Skin epidermis (tissue), 12 donors: ENCODE measurements at regions not wholly inside any gene's neighbourhood (a gene's known extent, or its start where the extent isn't known, plus 50 kb on each side); places are given as distances from the start of the nearest gene placed in this dataset.

Source experiments
- H3K27ac ChIP-seq, 21 experiments: fragments of 200-600 bp; sonication (generic) in 11 of 21; one replicate each; pipeline ENCODE4 v1.5.0; 2020; ENCODE audit warnings: mild to moderate bottlenecking in 3 of 21, inconsistent platforms in 2 of 21, moderate library complexity in 2 of 21
- H3K4me3 ChIP-seq, 7 experiments: fragments of 200-600 bp; sonication (generic) in 2 of 7; one replicate each; pipeline ENCODE4 v1.5.0; 2020; ENCODE audit warnings: inconsistent platforms in 2 of 7, mild to moderate bottlenecking in 2 of 7, moderate library complexity in 1 of 7

DNA sequence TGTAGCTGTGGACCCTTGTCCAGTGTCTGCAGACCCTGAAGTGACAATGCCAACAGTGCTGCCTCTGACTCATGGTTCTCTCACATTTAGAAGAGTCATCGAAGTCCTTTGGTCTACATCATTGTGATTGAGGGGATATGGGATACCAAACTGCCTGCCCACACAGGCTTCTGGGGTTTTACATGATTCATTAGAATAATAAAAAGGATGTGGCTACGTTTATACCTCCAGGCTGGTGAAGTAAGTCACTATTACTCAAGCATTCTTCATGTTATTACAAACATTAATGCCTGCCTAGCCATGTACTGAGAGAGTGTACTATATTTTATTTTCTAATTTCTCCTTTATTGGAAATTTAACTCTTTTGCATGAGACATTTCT is 365.7 kb downstream of the SPATA31D1 start:
- H3K27ac ChIP-seq = peak overlapping the region in 1 of 21 experiments; percentile 2
- H3K4me3 ChIP-seq = no peak overlapping the region

GRCh38 chr9:82356131-82356530 is 367.6 kb downstream of the SPATA31D1 start:
- Histone ChIP-seq H3K27ac (no peak overlapping the region), H3K4me3 (no peak overlapping the region)

DNA sequence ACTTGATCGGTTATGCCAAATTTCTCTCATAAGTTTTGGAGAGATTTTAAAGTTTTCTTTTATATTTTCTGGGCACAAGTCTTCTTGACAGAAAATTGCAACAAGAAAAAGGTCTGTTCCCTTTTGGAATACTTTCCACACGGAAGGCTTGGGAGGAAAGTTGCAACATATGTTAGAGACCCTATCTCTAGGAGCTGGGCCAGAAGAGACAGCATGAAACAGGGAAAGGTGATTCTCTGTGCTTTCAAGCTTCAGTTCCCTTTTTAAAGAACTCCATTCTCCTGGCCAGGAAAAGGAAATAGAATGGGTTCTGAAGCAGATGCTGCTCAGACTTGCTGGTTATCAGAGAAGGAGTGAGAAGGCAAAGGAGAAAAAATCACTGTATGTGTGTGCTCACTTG is 368.3 kb downstream of the SPATA31D1 start:
- Histone ChIP-seq H3K4me3 (no peak overlapping the region), H3K27ac (no peak overlapping the region)

GRCh38 chr9:82363198-82363597 is 374.6 kb downstream of the SPATA31D1 start:
- Histone ChIP-seq H3K27ac (no peak overlapping the region), H3K4me3 (no peak overlapping the region)

- no peak overlapping the region for H3K4me3 ChIP-seq
- no peak overlapping the region for H3K27ac ChIP-seq
Measured at GRCh38 chr9:82363682-82364081, 375.1 kb downstream of the SPATA31D1 start.

GRCh38 chr9:82367016-82367415 is 378.4 kb downstream of the SPATA31D1 start:
- H3K4me3 ChIP-seq = no peak overlapping the region
- no peak overlapping the region for H3K27ac ChIP-seq

DNA sequence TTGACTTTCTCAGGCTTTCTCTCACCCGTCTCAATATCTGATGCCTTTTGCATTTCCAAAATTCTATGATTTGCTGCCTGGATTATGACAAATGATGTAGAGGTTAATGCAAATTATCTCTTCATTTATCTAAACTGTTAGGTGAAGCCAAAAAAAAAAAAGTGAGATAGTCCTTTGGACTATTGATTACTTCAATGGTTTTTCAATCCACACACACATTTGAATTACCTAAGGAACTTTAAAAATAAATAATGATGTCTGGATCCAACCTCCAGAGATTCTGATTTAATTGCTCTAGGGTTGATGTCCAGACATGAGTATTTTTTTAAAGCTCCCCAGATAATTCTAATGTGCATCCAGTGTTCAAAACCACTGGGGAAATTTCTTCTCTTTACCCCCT is 379.4 kb downstream of the SPATA31D1 start:
- Histone ChIP-seq H3K27ac (no peak overlapping the region), H3K4me3 (no peak overlapping the region)

DNA sequence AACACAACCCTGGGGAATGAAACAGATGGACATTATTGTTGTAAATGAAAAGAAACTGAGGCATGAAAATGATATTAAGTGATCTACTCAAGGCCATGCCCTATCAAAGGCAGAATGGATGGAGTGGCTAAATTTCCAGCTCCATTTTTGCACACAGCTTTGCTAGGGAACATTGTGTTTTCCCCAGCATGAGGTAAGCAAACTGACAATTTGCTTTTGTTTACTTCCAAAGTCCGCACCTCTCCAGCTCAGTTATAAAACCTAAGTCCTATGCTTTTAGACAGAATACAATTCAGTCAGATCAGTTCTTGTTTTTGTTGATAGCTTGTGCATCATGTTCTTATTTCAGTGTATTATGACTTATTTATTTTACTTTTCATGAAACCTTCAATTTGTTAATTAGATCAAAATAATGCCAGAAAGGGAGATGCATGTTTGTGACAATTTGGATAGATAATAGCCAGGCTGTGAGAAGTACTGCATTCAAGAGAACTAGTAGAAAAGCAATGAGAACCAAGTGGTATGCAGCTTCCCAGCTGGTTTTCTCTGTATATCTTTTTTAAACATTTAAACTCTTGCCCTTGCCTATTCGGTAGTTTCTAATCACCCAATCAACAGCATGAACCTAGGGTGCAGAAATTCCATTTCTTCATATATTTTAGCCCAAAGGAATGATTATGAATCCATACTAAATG is 380.8 kb downstream of the SPATA31D1 start:
- no peak overlapping the region for H3K27ac ChIP-seq
- no peak overlapping the region for H3K4me3 ChIP-seq

- Histone ChIP-seq H3K4me3 (no peak overlapping the region), H3K27ac (no peak overlapping the region)
Measured at GRCh38 chr9:82375041-82375440, 386.5 kb downstream of the SPATA31D1 start.

- no peak overlapping the region for H3K27ac ChIP-seq
- no peak overlapping the region for H3K4me3 ChIP-seq
Measured at GRCh38 chr9:82376677-82377232, 388.2 kb downstream of the SPATA31D1 start.

DNA sequence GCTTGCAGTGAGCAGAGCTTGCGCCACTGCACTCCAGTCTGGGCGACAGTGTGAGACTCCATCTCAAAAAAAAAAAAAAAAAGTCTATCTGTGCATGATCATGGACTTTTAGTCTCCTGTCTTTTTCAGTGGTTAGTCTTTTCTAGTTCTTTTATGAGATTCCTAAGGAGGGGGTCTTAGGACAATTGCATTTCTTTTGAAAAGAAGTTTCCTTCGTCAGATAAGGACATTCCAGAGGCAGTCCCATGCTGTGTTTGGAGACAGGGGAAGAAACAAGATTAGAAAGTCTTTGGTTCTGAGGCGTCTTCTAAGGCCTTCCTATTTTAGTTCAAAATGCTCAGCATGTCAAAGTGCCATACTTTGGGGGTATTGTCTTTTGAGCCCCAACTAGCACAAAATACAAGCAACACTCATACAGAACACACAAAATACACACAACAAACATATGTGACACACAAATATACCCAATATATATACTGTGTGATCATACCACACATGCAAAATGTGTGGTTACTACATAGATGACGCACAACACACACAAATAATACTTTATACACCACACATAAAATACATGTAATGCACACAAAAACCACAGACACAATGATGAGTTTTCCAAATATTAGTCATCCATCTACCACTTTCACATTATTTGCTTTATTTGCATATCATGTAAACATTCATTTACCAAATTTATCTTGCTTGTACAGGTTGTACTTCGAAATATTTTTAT is 394.5 kb downstream of the SPATA31D1 start:
- Histone ChIP-seq H3K4me3 (no peak overlapping the region), H3K27ac (no peak overlapping the region)

GRCh38 chr9:82385633-82386032 is 397.1 kb downstream of the SPATA31D1 start:
- no peak overlapping the region for H3K4me3 ChIP-seq
- no peak overlapping the region for H3K27ac ChIP-seq

- Histone ChIP-seq H3K4me3 (no peak overlapping the region), H3K27ac (no peak overlapping the region)
Measured at GRCh38 chr9:82397534-82397933, 409.0 kb downstream of the SPATA31D1 start.

DNA sequence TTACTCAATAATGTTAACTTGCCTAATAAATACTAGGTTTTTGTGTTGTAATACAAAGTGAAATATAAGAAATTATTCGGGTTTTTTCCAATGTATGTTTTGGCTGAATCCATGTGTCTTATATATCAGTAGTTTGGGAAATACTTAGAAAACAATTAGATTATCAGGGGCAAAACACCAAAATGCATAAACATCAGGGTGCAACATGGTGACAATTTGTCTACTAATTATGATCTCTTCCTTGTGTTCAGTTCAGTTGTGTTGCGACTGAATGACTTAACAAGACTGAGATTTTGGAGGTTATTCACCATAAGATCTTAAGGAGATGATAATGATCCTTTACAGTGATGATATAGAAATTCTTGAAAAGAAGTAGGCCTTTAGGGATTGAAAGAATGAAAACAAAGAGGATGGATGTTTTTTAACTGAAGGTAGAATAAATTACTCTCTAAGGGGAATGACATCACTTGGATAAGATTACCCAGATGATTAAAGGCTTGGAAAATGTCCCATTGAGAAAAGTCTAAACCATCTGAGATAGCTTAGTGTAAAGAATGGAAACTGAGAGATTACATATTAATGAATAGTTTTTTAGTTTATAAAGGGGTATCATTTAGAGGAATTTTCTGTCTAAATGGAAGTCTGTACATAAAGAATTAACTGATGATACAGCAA is 415.8 kb downstream of the SPATA31D1 start:
- Histone ChIP-seq H3K4me3 (no peak overlapping the region), H3K27ac (no peak overlapping the region)

DNA sequence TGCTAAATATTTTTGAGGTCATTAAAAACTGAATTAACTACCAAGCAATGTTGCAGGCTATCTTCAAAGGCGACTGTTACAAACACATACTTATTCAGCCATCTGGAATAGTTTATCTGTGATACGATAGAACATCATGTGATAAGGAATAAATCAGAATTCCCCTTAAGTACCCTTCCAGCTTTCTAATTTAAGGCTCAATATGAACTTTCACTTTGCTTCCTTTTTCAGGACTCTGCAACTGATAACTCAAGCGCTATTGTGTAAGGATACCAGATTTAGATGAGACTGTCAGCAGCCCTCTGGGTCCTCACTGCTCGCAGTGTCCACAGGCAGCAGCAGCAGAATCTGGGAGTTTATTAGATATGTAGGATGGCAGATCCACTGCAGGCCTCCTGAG is 416.3 kb downstream of the SPATA31D1 start:
- H3K4me3 ChIP-seq = no peak overlapping the region
- H3K27ac ChIP-seq = no peak overlapping the region

- Histone ChIP-seq H3K27ac (no peak overlapping the region), H3K4me3 (no peak overlapping the region)
Measured at GRCh38 chr9:82406456-82407085, 418.0 kb downstream of the SPATA31D1 start.

GRCh38 chr9:82410306-82410705 is 421.7 kb downstream of the SPATA31D1 start:
- no peak overlapping the region for H3K4me3 ChIP-seq
- H3K27ac ChIP-seq = peak overlapping the region in 1 of 21 experiments; percentile 8

DNA sequence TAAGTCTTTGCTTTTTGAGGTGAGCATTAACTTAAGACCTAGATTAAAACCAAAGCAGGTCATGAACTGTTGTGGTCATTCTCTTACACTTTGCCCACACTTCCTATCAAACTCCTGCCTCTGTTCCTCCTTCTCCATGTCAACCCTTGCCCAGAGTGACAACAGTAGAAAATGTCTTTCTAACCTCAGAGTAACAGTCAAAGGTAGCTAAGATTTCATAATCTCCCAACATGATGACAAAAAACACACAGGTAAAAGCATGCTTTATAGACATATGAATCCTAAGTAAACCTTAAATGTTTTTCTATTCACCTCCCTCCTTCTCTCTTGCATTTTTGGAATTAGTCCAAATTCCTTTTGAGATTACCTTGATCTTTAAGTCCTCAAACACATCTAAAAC is 422.3 kb downstream of the SPATA31D1 start:
- no peak overlapping the region for H3K4me3 ChIP-seq
- no peak overlapping the region for H3K27ac ChIP-seq

DNA sequence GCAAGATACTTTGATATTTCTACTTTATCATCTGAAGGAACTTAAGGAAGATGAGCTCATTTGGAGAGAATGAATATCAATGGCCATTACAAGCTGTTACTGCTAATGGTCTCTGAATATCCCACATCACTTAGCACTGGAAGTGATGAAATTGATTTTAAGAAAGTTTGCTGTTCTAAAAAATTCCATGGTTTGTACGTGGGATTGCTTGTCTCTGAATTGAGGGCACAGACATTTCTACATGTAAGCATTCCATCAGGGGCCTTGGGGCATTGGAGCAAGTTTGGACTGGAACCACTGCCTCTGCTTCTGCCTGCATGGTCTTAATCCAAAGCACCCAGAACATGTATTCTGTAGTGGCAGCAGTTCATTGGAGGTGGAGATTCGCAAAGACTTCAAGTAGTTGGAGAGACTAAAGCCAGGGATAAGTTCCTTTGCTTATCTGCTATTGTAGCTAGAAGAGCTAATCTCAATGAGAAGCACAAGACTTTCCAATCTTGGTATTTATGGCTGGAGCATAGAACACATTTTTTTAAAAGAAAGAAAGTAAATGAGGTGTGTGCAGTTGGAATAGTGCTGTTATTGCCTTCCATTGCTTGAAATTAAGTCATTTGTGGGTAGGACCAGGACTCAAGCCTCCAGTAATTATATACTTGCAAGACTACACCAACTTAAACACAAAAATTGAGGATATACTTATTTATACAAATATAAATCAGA is 424.2 kb downstream of the SPATA31D1 start:
- Histone ChIP-seq H3K4me3 (no peak overlapping the region), H3K27ac (no peak overlapping the region)

- H3K27ac ChIP-seq = no peak overlapping the region
- no peak overlapping the region for H3K4me3 ChIP-seq
Measured at GRCh38 chr9:82417501-82417900, 428.9 kb downstream of the SPATA31D1 start.
